A673 (cell line): ENCODE measurements at regions not wholly inside any gene's neighbourhood (a gene's known extent, or its start where the extent isn't known, plus 50 kb on each side); places are given as distances from the start of the nearest gene placed in this dataset.

Experiments
- BruUV-seq: library from RNA; stranded (reverse); fragments of 400-500 nt; replicated peaks from 2 replicates; lab custom pipeline; 2021; lab: Mats Ljungman, UMichigan
- CTCF ChIA-PET: fragments of 300-600 bp; sonication (Branson Sonifier 250); formaldehyde crosslinking; loops from one replicate; lab custom pipeline; 2022; ENCODE audit warnings: antibody characterized with exemption; lab: Charles Lee
- POLR2A ChIA-PET: fragments of 300-600 bp; sonication (Branson Sonifier 250); formaldehyde crosslinking; loops from one replicate; lab custom pipeline; 2022; ENCODE audit warnings: antibody characterized with exemption; ENCODE audit not compliant: low non-redundant PET; lab: Charles Lee
- DNase-seq: peaks from one replicate; pipeline ENCODE4 v3.0.0-alpha.2; 2015; ENCODE audit warnings: low spot score
- H3K27ac ChIP-seq: fragments of 200-600 bp; sonication (generic); 2 replicates; pipeline ENCODE4 v1.5.1; 2016; ENCODE audit warnings: mixed run types, low read depth, mild to moderate bottlenecking, mixed read lengths, antibody characterized with exemption, low read length; ENCODE audit not compliant: poor library complexity, severe bottlenecking
- H3K27me3 ChIP-seq: fragments of 200-600 bp; sonication (generic); replicated peaks from 2 replicates; pipeline ENCODE4 v1.6.1; 2017; ENCODE audit warnings: mixed run types, low read depth, mild to moderate bottlenecking, mixed read lengths, antibody characterized with exemption, low read length; ENCODE audit not compliant: insufficient read depth, poor library complexity
- H3K36me3 ChIP-seq: fragments of 200-600 bp; sonication (generic); 2 replicates; pipeline ENCODE4 v1.6.1; 2016; ENCODE audit warnings: mixed run types, mild to moderate bottlenecking, mixed read lengths, antibody characterized with exemption, low read length; ENCODE audit not compliant: insufficient read depth, poor library complexity, severe bottlenecking
- H3K4me1 ChIP-seq: fragments of 200-600 bp; sonication (generic); 2 replicates; pipeline ENCODE4 v1.6.1; 2017; ENCODE audit warnings: mixed run types, mild to moderate bottlenecking, mixed read lengths, antibody characterized with exemption, low read length; ENCODE audit not compliant: insufficient read depth, poor library complexity, severe bottlenecking
- H3K4me3 ChIP-seq: fragments of 200-600 bp; sonication (generic); 2 replicates; pipeline ENCODE4 v1.5.1; 2016; ENCODE audit warnings: low read depth, mixed run types, mild to moderate bottlenecking, mixed read lengths, low read length; ENCODE audit not compliant: poor library complexity, severe bottlenecking
- H3K9me3 ChIP-seq: fragments of 200-600 bp; sonication (generic); 2 replicates; pipeline ENCODE4 v1.6.1; 2016; ENCODE audit warnings: mixed run types, low read depth, mild to moderate bottlenecking, mixed read lengths, antibody characterized with exemption, low read length; ENCODE audit not compliant: poor library complexity, severe bottlenecking
- CTCF ChIP-seq: fragments of 300-800, 200-600 bp; sonication (generic); conservative IDR thresholded peaks from 2 replicates; pipeline ENCODE4 v1.5.1; 2017; ENCODE audit warnings: low read depth, mild to moderate bottlenecking, antibody characterized with exemption, low read length, moderate library complexity, mixed read lengths
- EZH2 ChIP-seq: fragments of 200-600 bp; sonication (generic); IDR thresholded peaks from 2 replicates; pipeline ENCODE4 v1.6.1; 2017; ENCODE audit warnings: borderline replicate concordance, low read depth, mild to moderate bottlenecking, mixed read lengths, antibody characterized with exemption, low read length; ENCODE audit not compliant: poor library complexity, severe bottlenecking
- intact Hi-C: fragments of 100-400 bp; cut with micrococcal nuclease; formaldehyde crosslinking; loops from one replicate; pipeline ENCODE4 v1.10.0; 2022; ENCODE audit not compliant: unreplicated experiment

- no TSS peak for BruUV-seq
- CTCF ChIA-PET: no interaction called here
Observed at GRCh38 chr7:46695051-46695708, 774.1 kb upstream of the IGFBP3 start.

GRCh38 chr7:46694058-46694457, 773.0 kb upstream of the IGFBP3 start:
- TF ChIP-seq CTCF: no peak
- no peak for TF ChIP-seq EZH2
- ChIA-PET POLR2A (no interaction called here), CTCF (no interaction called here)
- Histone ChIP-seq H3K27me3 (no peaks in the 10 kb centered on the region), H3K36me3 (no peaks in the 10 kb centered on the region), H3K4me1 (no peaks in the 10 kb centered on the region), H3K27ac (no peak overlapping the region), H3K9me3 (no peaks in the 10 kb centered on the region), H3K4me3 (no peak overlapping the region)
- intact Hi-C loops: no loop called here
- no peak for DNase-seq
- no TSS peak for BruUV-seq

More at GRCh38 chr7:46695051-46695708, 774.1 kb upstream of the IGFBP3 start:
- Histone ChIP-seq H3K4me3 (no peak overlapping the region), H3K27ac (no peak overlapping the region), H3K36me3 (no peaks in the 10 kb centered on the region), H3K27me3 (no peaks in the 10 kb centered on the region), H3K9me3 (no peaks in the 10 kb centered on the region), H3K4me1 (no peaks in the 10 kb centered on the region)
- DNase-seq: no peak
- TF ChIP-seq EZH2 (no peak), CTCF (no peak)
- intact Hi-C loops: no loop called here
- POLR2A ChIA-PET: no interaction called here

DNA sequence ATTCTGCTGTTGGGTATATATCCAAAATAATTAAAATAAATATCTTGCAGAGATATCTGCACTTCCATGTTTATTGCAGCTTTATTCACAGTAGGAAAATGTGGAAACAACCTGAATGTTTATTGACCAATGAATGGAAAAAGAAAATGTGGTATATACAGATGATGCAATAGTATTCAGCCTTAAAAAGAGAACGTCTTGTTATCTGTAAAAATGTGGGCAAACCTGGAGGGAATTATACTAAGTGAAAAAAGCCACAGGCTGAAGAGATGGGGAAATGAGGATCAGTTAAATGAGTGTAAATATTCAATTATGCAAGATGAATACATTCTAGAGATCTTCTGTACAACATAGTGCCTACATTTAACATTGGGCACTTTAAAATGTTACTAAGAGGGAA, 766.1 kb upstream of the IGFBP3 start:
- intact Hi-C loops: no loop called here
- Histone ChIP-seq H3K4me1 (no peaks in the 10 kb centered on the region), H3K27me3 (no peaks in the 10 kb centered on the region), H3K9me3 (no peaks in the 10 kb centered on the region), H3K27ac (no peak overlapping the region), H3K4me3 (no peak overlapping the region), H3K36me3 (no peaks in the 10 kb centered on the region)
- POLR2A ChIA-PET: no interaction called here
- TF ChIP-seq EZH2 (no peak), CTCF (no peak)
- no TSS peak for BruUV-seq
- DNase-seq: no peak
- CTCF ChIA-PET: no interaction called here
